ENCODE measurements at regions not wholly inside any gene's neighbourhood (a gene's known extent, or its start where the extent isn't known, plus 50 kb on each side); places are given as distances from the start of the nearest gene placed in this dataset.

GRCh38 chr14:96629082-96629481, 126.9 kb downstream of the PAPOLA start:
- Histone ChIP-seq H3K27me3 (ENCODE audit: control insufficient read depth in 4 of 4, insufficient read depth in 4 of 4, low read length in 3 of 4) (no peaks in the 10 kb centered on the region), H3K4me1 (ENCODE audit: control insufficient read depth in 4 of 4, insufficient read depth in 4 of 4, low read length in 3 of 4) (no peaks in the 10 kb centered on the region), H3K27ac (ENCODE audit: low read depth in 1 of 2, low read length in 2 of 2) (no peak overlapping the region), H3K9ac (ENCODE audit: low read depth in 1 of 2, low read length in 2 of 2) (no peak overlapping the region), H3K36me3 (ENCODE audit: control insufficient read depth in 4 of 4, insufficient read depth in 3 of 4, low read depth in 1 of 4, low read length in 3 of 4) (no peaks in the 10 kb centered on the region), H3K9me3 (ENCODE audit: control insufficient read depth in 4 of 4, low read length in 3 of 4) (peaks cover 0 to 6% (median 0%) of the 10 kb centered on the region in 4 donors), H3K4me3 (ENCODE audit: low read depth in 1 of 3, low read length in 3 of 3) (no peak overlapping the region)
- no peak for DNase-seq (ENCODE audit: low spot score)
- 83% methylated on average over 9 of the region's 9 CpGs for WGBS
- TF ChIP-seq, protein P1, sequence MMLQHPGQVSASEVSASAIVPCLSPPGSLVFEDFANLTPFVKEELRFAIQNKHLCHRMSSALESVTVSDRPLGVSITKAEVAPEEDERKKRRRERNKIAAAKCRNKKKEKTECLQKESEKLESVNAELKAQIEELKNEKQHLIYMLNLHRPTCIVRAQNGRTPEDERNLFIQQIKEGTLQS (IDR thresholded peaks at IDR 0.05) = no peak
- TF ChIP-seq RAD21 (IDR thresholded peaks at IDR 0.05) = no peak
- TF ChIP-seq MAX (IDR thresholded peaks at IDR 0.05) = no peak
- TF ChIP-seq TAF1 (conservative IDR thresholded peaks at IDR 0.05) = no peak
- no peak for TF ChIP-seq HNF4G (IDR thresholded peaks at IDR 0.05)
- no peak for TF ChIP-seq HNF4A (conservative IDR thresholded peaks at IDR 0.05)
- no peak for TF ChIP-seq REST (IDR thresholded peaks at IDR 0.05)
- no peak for TF ChIP-seq SP1 (IDR thresholded peaks at IDR 0.05)
- no peak for TF ChIP-seq YY1 (IDR thresholded peaks at IDR 0.05)
- no peak for TF ChIP-seq GABPA (IDR thresholded peaks at IDR 0.05 in 1 of 2, conservative IDR thresholded peaks at IDR 0.05 in 1 of 2)
- no peak for TF ChIP-seq RXRA (IDR thresholded peaks at IDR 0.05)
- TF ChIP-seq, protein P2, sequence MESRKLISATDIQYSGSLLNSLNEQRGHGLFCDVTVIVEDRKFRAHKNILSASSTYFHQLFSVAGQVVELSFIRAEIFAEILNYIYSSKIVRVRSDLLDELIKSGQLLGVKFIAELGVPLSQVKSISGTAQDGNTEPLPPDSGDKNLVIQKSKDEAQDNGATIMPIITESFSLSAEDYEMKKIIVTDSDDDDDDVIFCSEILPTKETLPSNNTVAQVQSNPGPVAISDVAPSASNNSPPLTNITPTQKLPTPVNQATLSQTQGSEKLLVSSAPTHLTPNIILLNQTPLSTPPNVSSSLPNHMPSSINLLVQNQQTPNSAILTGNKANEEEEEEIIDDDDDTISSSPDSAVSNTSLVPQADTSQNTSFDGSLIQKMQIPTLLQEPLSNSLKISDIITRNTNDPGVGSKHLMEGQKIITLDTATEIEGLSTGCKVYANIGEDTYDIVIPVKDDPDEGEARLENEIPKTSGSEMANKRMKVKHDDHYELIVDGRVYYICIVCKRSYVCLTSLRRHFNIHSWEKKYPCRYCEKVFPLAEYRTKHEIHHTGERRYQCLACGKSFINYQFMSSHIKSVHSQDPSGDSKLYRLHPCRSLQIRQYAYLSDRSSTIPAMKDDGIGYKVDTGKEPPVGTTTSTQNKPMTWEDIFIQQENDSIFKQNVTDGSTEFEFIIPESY (IDR thresholded peaks at IDR 0.05) = no peak
- no peak for TF ChIP-seq EGR1 (IDR thresholded peaks at IDR 0.05; ENCODE audit: low read depth in 2 of 2)
- no peak for TF ChIP-seq FOXA1 (IDR thresholded peaks at IDR 0.05)
- TF ChIP-seq FOXA2 (IDR thresholded peaks at IDR 0.05) = no peak
- no peak for TF ChIP-seq NR2F2 (IDR thresholded peaks at IDR 0.05)
- TF ChIP-seq JUND (IDR thresholded peaks at IDR 0.05) = no peak
- TF ChIP-seq, protein P3, sequence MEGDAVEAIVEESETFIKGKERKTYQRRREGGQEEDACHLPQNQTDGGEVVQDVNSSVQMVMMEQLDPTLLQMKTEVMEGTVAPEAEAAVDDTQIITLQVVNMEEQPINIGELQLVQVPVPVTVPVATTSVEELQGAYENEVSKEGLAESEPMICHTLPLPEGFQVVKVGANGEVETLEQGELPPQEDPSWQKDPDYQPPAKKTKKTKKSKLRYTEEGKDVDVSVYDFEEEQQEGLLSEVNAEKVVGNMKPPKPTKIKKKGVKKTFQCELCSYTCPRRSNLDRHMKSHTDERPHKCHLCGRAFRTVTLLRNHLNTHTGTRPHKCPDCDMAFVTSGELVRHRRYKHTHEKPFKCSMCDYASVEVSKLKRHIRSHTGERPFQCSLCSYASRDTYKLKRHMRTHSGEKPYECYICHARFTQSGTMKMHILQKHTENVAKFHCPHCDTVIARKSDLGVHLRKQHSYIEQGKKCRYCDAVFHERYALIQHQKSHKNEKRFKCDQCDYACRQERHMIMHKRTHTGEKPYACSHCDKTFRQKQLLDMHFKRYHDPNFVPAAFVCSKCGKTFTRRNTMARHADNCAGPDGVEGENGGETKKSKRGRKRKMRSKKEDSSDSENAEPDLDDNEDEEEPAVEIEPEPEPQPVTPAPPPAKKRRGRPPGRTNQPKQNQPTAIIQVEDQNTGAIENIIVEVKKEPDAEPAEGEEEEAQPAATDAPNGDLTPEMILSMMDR (IDR thresholded peaks at IDR 0.05; ENCODE audit: low read depth, low read length, missing input control) = no peak
